ENCODE measurements at regions not wholly inside any gene's neighbourhood (a gene's known extent, or its start where the extent isn't known, plus 50 kb on each side); places are given as distances from the start of the nearest gene placed in this dataset.

GRCh38 chr4:140246216-140246615 is 92.2 kb upstream of the MAML3 start:
- SMC1A ChIA-PET (ENCODE audit: uncharacterized antibody, unreplicated experiment) = no interaction called here
- in situ Hi-C loops (cut with MboI) (no loop called here), intact Hi-C loops (cut with micrococcal nuclease; ENCODE audit: unreplicated experiment) (no loop called here)
- Histone ChIP-seq H3K79me2 (ENCODE audit: control insufficient read depth, insufficient read depth, low read length) (no peaks in the 10 kb centered on the region), H3K9ac (ENCODE audit: control insufficient read depth, insufficient read depth, low read length) (no peak overlapping the region), H3K4me3 (no peak overlapping the region), H3K9me3 (replicated peaks; ENCODE audit: control insufficient read depth, insufficient read depth, low read length) (no peaks in the 10 kb centered on the region), H3K4me1 (ENCODE audit: control insufficient read depth, insufficient read depth, low read length) (peaks cover 14% of the 10 kb centered on the region), H3K27ac (ENCODE audit: control insufficient read depth, insufficient read depth) (no peak overlapping the region), H4K20me1 (ENCODE audit: control insufficient read depth, insufficient read depth) (no peaks in the 10 kb centered on the region), H3K4me2 (ENCODE audit: control insufficient read depth, insufficient read depth) (no peak overlapping the region), H3K36me3 (ENCODE audit: control insufficient read depth in 2 of 2, insufficient read depth in 2 of 2, low read length in 1 of 2) (no peaks in the 10 kb centered on the region), H3K27me3 (replicated peaks in 1 of 2; ENCODE audit: control insufficient read depth in 2 of 2, insufficient read depth in 2 of 2, low read length in 1 of 2) (peaks cover 3 to 4% of the 10 kb centered on the region in 2 experiments; a peak in 2 of 4 replicates), H2AFZ (ENCODE audit: control insufficient read depth, low read depth, low read length) (no peak overlapping the region)
- RAD21 ChIA-PET (ENCODE audit: unreplicated experiment) = no interaction called here
- 70% methylated on average over 3 of the region's 3 CpGs for WGBS (ENCODE audit: insufficient coverage, insufficient replicate concordance, low lambda C conversion rate, missing lambda C conversion rate)
- ATAC-seq = no peak
- no peak for FAIRE-seq
- DNase-seq (ENCODE audit: low read depth, low spot score) = no peak
- CTCF ChIA-PET = interaction anchor here (1.5 kb wide), 1 partner anchor 590 kb away, joined by 3 read pairs; no protein-coding TSS in a partner anchor
- POLR2A ChIA-PET = no interaction called here
- BruUV-seq (replicated peaks) = no TSS peak
- TF ChIP-seq HDAC2 (IDR thresholded peaks at IDR 0.05) (no peak), BHLHE40 (IDR thresholded peaks at IDR 0.05; ENCODE audit: borderline replicate concordance in 1 of 2, low read depth in 2 of 2, low read length in 1 of 2) (no peak), BACH1 (IDR thresholded peaks at IDR 0.05; ENCODE audit: borderline replicate concordance) (no peak), NKRF (conservative IDR thresholded peaks at IDR 0.05) (no peak), STAT1 (conservative IDR thresholded peaks at IDR 0.05) (no peak), ZBTB33 (IDR thresholded peaks at IDR 0.05) (no peak)

Measured in GM12878 (cell line).